Embryonic facial prominence (tissue), 1 donor: ENCODE measurements at regions not wholly inside any gene's neighbourhood (a gene's known extent, or its start where the extent isn't known, plus 50 kb on each side); places are given as distances from the start of the nearest gene placed in this dataset.
"Not testable (repeated sequence)": the region's sequence is repeated elsewhere in the genome, so short reads cannot be mapped to it uniquely, and the experiment has no call there.

Experiments
- DNase-seq: peaks from one replicate; pipeline ENCODE4 v3.0.0-alpha.2; 2016; ENCODE audit errors: extremely low spot score

GRCh38 chr10:64011912-64012714 is 490.9 kb downstream of the REEP3 start:
- DNase-seq, result peak; percentile 8

GRCh38 chr10:64014281-64014680 is 493.1 kb downstream of the REEP3 start:
- no peak for DNase-seq

DNA sequence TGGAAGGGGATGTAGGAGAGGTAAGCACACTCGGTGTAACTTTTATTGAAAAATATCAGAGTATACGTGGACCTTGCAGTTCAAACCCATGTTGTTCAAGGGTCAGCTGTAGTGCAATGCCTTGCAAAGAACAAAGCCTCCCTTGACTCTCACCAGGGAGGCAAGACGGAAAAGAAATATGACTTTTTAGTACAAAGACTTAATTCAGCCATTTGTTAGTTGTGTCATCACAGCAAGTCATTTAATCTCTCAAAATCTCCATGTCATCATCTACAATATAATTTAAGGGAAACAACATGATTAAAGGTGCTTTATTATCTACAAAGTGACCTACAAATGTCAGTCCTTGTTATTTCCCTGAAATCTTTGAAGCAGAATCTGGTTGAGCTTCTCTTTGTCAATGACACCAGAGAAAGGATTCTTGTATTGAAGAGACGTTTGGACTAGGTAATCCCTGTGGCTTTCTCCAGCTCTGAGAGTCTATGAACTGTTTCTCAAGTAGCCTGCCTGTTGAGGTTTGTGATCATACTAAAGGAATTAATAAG is 502.8 kb downstream of the REEP3 start:
- DNase-seq, result no peak

DNA sequence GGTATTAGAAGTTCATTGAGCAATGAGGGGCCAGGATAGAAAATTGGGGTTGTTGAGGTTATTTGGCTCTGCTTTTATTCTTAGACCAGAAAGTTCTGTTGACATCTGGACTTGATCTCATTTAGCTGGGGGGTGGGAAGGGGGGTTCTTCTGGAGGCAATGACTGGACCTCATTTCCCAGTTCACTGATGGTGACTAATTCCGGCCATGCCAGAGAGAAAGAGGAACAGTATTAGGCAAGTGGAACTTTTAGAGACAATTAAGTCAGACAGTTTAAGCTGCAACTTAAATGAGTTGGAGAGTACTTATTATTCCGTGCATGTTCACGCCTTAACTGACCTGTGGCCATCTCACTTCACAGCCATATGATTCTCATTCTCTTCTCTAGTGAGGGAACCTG is 512.5 kb downstream of the REEP3 start:
- DNase-seq, result no peak

DNA sequence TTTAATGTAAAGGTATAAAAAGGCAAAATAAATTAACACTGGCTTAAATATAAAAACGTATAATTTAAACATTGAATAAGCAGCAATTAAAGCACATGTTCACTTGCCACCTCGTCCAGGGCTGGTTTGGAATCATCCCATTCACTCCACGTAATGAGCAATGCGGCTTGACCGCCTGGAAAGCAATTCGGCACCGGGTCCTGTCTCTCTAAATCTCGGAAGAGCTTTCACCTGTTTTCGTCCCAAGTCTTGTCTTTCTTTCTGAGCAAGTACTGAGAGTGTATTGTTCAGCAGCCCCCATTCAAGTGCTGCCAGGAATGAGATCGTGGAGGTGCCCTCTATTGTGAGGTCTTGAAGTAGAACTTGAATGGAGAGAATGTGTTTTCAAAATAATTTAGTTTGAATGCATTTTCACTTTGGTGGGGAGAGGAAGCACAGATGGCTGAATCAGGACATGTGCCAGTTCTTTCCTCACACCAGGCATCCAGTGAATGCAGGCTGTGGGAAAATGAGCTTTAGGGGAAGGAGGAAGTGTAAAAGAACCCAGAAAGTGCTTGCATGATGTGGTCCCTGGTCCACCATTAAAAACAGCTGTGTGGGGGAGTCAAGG is 515.2 kb downstream of the REEP3 start:
- peak; percentile 29 for DNase-seq

DNA sequence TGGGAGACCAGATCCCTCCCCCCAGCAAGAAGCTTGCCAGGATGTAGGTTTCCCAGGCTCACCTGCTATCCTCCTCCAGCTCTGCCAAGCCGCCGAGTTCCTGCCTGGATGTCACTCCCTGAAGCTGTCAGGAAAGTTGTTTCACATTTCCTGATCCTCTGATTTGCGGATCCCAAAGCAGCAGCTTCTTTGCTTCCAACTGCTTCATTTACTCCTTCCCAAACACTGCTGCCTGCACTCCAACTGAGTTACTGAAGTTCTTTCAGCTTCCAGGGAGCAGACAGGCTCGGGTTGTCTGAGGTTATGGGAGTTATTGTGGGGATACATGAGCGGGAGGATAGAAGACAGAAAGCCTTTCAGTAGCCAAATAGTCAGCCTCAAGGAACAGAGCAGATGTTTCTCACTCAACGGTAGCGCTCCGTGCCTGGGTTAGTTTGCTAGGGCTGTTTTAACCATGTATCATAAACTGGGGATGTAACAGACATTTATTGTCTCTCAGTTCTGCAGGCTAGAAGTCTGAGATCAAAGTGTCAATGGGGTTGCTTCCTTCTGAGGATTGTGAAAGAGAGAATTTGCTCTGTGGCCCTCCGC is 516.0 kb downstream of the REEP3 start:
- no peak for DNase-seq

GRCh38 chr10:64038107-64038506 is 516.9 kb downstream of the REEP3 start:
- no peak for DNase-seq

DNA sequence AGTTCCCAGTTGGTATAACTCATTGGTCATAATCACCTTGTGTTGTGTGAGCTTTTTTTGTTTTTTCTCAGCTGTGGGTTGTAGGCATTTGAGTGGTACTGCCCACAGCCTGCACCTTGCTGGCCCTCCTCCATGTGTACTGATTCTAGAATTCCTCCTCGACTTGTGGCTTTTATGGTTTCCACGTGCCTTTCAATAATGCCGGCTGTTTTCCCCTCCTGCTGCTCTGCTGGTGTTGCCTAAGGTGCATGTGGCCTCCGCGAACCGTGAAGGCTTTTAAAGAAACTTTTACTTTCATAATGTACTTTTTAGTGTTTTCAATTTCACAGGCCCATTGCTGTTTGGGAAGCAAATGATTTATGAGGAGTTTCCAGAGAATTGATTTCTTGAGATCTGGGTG is 518.0 kb downstream of the REEP3 start:
- DNase-seq, result no peak

- no peak for DNase-seq
These were observed 519.6 kb downstream of the REEP3 start for GRCh38 chr10:64040781-64041180.

- peak; percentile 72 for DNase-seq
These were observed 520.2 kb downstream of the REEP3 start for GRCh38 chr10:64041185-64041988.

- no peak for DNase-seq
These were observed 520.8 kb downstream of the REEP3 start for GRCh38 chr10:64041989-64042490.

- no peak for DNase-seq
These were observed 522.9 kb downstream of the REEP3 start for GRCh38 chr10:64044098-64044497.

DNA sequence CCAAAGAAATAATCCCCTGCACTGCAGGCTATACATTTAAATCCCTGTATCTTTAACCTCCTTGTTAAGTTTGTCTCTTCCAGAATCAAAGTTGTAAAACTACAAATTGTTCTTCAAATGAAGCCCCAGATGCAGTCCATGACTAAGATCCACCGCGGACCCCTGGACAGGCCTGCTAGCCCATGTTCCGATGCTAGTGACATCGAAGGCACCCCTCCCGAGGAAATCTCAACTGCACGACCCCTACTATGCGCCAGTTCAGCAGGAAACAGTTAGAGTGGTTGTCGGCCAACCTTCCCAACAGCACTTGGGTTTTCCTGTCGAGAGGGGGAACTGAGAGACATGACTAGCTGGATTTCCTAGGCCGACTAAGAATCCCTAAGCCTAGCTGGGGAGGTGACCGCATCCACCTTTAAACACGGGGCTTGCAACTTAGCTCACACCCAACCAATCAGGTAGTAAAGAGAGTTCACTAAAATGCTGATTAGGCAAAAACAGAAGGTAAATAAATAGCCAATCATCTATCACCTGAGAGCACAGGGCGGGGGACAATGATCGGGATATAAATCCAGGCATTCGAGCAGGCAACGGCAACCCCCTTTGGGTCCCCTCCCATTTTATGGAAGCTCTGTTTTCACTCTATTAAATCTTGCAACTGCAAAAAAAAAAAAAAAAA is 523.9 kb downstream of the REEP3 start:
- not testable (repeated sequence) for DNase-seq

DNA sequence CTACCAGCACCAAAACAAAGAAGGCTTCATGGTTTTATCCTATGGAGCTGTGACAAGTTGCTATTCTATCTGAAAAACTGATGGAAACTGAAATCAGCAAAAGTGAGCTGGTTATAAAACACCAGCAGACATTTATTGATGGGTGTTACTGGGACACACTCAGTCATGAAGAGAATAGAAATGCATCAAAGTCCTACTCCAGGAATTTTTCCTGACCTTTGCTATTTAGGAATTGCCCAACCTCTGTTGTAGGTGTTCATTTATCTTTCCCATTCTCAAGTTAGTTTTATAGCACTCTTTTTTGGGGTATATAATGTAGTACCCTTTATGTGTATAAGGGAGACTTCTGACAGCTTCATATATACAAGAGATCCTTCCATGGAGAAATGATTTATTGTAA is 533.2 kb downstream of the REEP3 start:
- DNase-seq, result no peak

GRCh38 chr10:64059884-64060283 is 538.7 kb downstream of the REEP3 start:
- DNase-seq, result no peak

DNA sequence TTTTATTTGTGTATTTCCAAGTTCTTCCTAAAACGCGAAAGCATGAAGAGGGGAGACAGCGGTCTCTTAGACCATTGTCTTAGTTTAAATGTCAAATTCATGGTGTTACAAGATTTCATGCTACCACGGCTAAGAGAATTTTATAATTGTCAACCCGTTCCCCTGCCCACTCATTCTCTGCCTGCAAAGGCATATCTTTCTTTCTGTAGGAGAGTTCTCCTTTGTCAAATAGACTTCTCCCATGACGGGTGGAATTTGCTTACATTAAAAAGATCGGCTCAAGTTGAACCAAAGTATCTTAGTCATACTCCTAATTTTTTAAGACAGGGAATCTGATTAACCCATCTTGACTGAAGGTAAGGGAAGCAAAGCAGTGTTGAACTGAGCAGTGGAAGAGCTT is 539.2 kb downstream of the REEP3 start:
- no peak for DNase-seq

- no peak for DNase-seq
These were observed 541.6 kb downstream of the REEP3 start for GRCh38 chr10:64062793-64063192.

GRCh38 chr10:64067009-64067606 is 545.9 kb downstream of the REEP3 start:
- DNase-seq, result no peak

DNA sequence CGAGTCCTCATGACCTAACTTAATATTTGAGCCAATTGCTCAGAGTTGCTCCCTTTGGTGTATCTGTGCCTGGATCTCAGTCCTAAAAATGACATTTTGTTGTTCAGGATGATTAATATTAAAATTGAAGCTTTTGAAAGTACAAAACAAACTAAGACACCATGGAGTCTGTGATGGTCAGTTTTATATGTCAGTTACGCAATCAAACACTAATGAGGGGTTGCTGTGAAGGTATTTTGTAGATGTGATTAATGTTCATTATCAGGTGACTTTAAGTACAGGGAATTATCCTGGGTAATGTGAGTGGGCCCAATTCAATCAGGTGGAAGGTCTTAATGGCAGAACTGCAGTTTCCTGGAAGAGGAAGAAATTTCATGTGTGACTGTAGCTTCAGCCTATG is 546.7 kb downstream of the REEP3 start:
- DNase-seq, result no peak

GRCh38 chr10:64070241-64070640 is 549.0 kb downstream of the REEP3 start:
- DNase-seq, result no peak

GRCh38 chr10:64071218-64071617 is 550.0 kb downstream of the REEP3 start:
- DNase-seq, result no peak
